ENCODE measurements at regions not wholly inside any gene's neighbourhood (a gene's known extent, or its start where the extent isn't known, plus 50 kb on each side); places are given as distances from the start of the nearest gene placed in this dataset.

DNA sequence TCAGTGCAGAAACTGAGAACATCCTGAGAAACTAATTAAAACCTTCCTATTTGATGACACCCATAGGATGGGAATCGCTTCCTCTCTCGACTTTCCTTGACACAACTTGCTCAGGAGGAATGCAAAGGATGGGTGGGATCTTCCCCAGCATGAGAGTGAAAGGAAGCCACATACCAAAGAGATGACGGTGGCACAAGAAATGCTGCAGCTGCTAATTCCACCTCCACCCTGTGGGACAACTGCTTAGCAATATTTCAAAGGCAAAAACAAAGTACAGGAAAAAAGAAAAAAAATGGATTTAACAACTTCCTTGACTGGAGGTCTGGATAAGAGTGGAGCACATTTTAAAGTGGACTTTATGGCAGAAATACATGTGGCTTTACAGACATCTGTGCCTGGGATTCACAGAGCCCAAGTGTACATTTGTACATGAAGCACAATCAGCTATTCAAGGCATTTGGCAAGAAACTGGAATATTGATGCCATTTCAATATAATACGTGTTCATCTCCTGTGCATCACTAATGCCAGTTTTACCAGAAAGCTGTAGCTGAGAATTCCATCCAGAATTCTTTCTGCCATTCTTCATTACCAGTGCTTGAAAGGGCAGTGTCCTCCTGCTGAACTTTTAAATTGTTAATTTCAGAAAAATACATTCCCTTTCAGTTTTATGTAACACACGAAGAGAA is 359.2 kb upstream of the ACTBL2 start:
- DNase-seq: no peak
- Histone ChIP-seq H3K36me3 (no peaks in the 10 kb centered on the region), H3K27me3 (ENCODE audit: low read depth) (no peaks in the 10 kb centered on the region), H3K4me1 (peaks cover 8% of the 10 kb centered on the region), H3K9me3 (no peaks in the 10 kb centered on the region), H3K4me3 (no peak overlapping the region), H3K27ac (no peak overlapping the region)
- no peak for ATAC-seq
- TF ChIP-seq, protein P1, sequence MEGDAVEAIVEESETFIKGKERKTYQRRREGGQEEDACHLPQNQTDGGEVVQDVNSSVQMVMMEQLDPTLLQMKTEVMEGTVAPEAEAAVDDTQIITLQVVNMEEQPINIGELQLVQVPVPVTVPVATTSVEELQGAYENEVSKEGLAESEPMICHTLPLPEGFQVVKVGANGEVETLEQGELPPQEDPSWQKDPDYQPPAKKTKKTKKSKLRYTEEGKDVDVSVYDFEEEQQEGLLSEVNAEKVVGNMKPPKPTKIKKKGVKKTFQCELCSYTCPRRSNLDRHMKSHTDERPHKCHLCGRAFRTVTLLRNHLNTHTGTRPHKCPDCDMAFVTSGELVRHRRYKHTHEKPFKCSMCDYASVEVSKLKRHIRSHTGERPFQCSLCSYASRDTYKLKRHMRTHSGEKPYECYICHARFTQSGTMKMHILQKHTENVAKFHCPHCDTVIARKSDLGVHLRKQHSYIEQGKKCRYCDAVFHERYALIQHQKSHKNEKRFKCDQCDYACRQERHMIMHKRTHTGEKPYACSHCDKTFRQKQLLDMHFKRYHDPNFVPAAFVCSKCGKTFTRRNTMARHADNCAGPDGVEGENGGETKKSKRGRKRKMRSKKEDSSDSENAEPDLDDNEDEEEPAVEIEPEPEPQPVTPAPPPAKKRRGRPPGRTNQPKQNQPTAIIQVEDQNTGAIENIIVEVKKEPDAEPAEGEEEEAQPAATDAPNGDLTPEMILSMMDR (IDR thresholded peaks at IDR 0.05): no peak
- intact Hi-C loops (cut with DNase I): no loop called here

- no peaks in the 10 kb centered on the region for H3K9me3 ChIP-seq
- H3K27ac ChIP-seq: no peak overlapping the region
- TF ChIP-seq, protein P1 (IDR thresholded peaks at IDR 0.05): no peak
- no peaks in the 10 kb centered on the region for H3K27me3 ChIP-seq (ENCODE audit: low read depth)
- no peaks in the 10 kb centered on the region for H3K36me3 ChIP-seq
- H3K4me1 ChIP-seq: peaks cover 8% of the 10 kb centered on the region
- intact Hi-C loops (cut with DNase I): no loop called here
- ATAC-seq: no peak
- DNase-seq: no peak
- no peak overlapping the region for H3K4me3 ChIP-seq
These were observed 356.9 kb upstream of the ACTBL2 start for GRCh38 chr5:57839437-57840079.

- Histone ChIP-seq H3K9me3 (no peaks in the 10 kb centered on the region), H3K36me3 (no peaks in the 10 kb centered on the region), H3K4me3 (no peak overlapping the region), H3K27me3 (ENCODE audit: low read depth) (no peaks in the 10 kb centered on the region), H3K27ac (no peak overlapping the region), H3K4me1 (peaks cover 8% of the 10 kb centered on the region)
- TF ChIP-seq, protein P1 (IDR thresholded peaks at IDR 0.05): no peak
- DNase-seq (no peak), ATAC-seq (no peak)
- intact Hi-C loops (cut with DNase I): no loop called here
These were observed 356.4 kb upstream of the ACTBL2 start for GRCh38 chr5:57839025-57839424.

DNA sequence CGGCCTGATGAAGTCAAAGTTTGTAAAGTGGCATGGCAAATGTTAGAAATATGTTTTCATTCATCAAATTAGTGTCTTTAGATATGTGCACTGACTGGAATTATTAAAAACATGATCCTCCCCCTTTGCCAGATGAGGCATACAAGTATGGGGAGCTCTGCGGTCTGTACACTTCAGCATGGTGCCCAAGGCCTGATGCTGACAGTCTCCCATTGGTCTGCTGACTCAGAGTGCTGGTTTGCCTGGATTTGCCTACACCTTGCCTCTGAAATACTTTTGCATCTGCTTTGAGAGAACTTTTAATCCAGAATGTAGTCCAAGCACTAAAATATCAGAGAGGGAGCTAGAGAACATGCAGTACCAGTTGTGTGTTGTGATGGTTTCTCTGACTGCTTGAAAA is 354.3 kb upstream of the ACTBL2 start:
- no peak overlapping the region for H3K27ac ChIP-seq
- intact Hi-C loops (cut with DNase I): no loop called here
- H3K27me3 ChIP-seq (ENCODE audit: low read depth): no peaks in the 10 kb centered on the region
- H3K9me3 ChIP-seq: no peaks in the 10 kb centered on the region
- no peak overlapping the region for H3K4me3 ChIP-seq
- TF ChIP-seq, protein P1 (IDR thresholded peaks at IDR 0.05): no peak
- H3K4me1 ChIP-seq: peaks cover 6% of the 10 kb centered on the region
- DNase-seq: no peak
- no peaks in the 10 kb centered on the region for H3K36me3 ChIP-seq
- no peak for ATAC-seq

DNA sequence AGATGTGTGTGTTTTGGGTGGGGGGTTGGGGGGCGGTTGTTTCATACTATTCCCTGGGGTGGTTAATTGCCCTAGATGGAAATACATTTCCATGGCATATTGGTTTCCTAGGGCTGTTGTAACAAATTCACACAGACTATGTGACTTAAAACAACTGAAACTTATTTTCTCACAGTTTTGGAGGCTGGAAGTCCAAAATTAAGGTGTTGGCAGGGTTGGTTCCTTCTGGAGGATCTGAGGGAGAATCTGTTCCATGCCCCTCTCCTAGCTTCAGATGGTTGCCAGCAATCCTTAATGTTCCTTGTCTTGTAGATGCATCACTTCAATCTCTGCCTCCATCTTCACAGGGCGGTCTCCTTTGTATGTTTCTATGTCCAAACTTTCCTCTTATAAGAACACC is 353.7 kb upstream of the ACTBL2 start:
- H3K9me3 ChIP-seq: no peaks in the 10 kb centered on the region
- TF ChIP-seq, protein P1 (IDR thresholded peaks at IDR 0.05): no peak
- H3K36me3 ChIP-seq: no peaks in the 10 kb centered on the region
- no peak overlapping the region for H3K27ac ChIP-seq
- ATAC-seq (no peak), DNase-seq (no peak)
- H3K4me1 ChIP-seq: no peaks in the 10 kb centered on the region
- H3K27me3 ChIP-seq (ENCODE audit: low read depth): no peaks in the 10 kb centered on the region
- intact Hi-C loops (cut with DNase I): no loop called here
- no peak overlapping the region for H3K4me3 ChIP-seq

Data from lower lobe of right lung (tissue), 2 donors.